Ovary (tissue), 3 donors: ENCODE measurements at regions not wholly inside any gene's neighbourhood (a gene's known extent, or its start where the extent isn't known, plus 50 kb on each side); places are given as distances from the start of the nearest gene placed in this dataset.

Source experiments
- EP300 ChIP-seq: sonication (generic); formaldehyde crosslinking; IDR thresholded peaks from one replicate; pipeline ENCODE4 v1.6.1; 2017; ENCODE audit warnings: antibody characterized with exemption
- POLR2A ChIP-seq: fragments of 450-650 bp; IDR thresholded peaks from one replicate; pipeline ENCODE4 v1.6.1; 2017; ENCODE audit warnings: antibody characterized with exemption, mild to moderate bottlenecking, moderate library complexity
- TF ChIP-seq, protein P1 (sequence below), 3 donors: fragments of 450-650 bp in 2 of 3; fragments of 200-600 bp in 1 of 3; IDR thresholded peaks; one replicate each; pipeline versions ENCODE4 v1.5.1 to v1.8.0; 2016 to 2022; ENCODE audit warnings: antibody characterized with exemption in 3 of 3, mild to moderate bottlenecking in 1 of 3
- donor health status: DM: no; HTN: no; CAD: no.

- TF ChIP-seq, protein P1, sequence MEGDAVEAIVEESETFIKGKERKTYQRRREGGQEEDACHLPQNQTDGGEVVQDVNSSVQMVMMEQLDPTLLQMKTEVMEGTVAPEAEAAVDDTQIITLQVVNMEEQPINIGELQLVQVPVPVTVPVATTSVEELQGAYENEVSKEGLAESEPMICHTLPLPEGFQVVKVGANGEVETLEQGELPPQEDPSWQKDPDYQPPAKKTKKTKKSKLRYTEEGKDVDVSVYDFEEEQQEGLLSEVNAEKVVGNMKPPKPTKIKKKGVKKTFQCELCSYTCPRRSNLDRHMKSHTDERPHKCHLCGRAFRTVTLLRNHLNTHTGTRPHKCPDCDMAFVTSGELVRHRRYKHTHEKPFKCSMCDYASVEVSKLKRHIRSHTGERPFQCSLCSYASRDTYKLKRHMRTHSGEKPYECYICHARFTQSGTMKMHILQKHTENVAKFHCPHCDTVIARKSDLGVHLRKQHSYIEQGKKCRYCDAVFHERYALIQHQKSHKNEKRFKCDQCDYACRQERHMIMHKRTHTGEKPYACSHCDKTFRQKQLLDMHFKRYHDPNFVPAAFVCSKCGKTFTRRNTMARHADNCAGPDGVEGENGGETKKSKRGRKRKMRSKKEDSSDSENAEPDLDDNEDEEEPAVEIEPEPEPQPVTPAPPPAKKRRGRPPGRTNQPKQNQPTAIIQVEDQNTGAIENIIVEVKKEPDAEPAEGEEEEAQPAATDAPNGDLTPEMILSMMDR (IDR thresholded peaks at IDR 0.05), result no peak
- no peak for TF ChIP-seq POLR2A
- TF ChIP-seq EP300, result no peak
Observed at GRCh38 chr14:54088271-54088670, 131.6 kb upstream of the BMP4 start.
